BJ (cell line): ENCODE measurements at regions not wholly inside any gene's neighbourhood (a gene's known extent, or its start where the extent isn't known, plus 50 kb on each side); places are given as distances from the start of the nearest gene placed in this dataset.
"Not testable (repeated sequence)": the region's sequence is repeated elsewhere in the genome, so short reads cannot be mapped to it uniquely, and the experiment has no call there.

Experiments used
- CTCF ChIA-PET: fragments of 350-600 bp; formaldehyde crosslinking; extraction: SDS; loops from one replicate; lab custom pipeline; 2021; ENCODE audit warnings: antibody characterized with exemption, inconsistent platforms; lab: Yijun Ruan, JAX
- POLR2A ChIA-PET: fragments of 300-600 bp; sonication (Branson Sonifier 250); formaldehyde crosslinking; extraction: SDS; loops from one replicate; lab custom pipeline; 2021; ENCODE audit warnings: antibody characterized with exemption; lab: Charles Lee
- DNase-seq: peaks from one replicate; pipeline ENCODE4 v3.0.0-alpha.2; 2011; ENCODE audit warnings: low read depth
- H3K27me3 ChIP-seq: 2 replicates; pipeline ENCODE4 v1.6.0; 2011; ENCODE audit warnings: low read length; ENCODE audit not compliant: control insufficient read depth, insufficient read depth
- H3K36me3 ChIP-seq: 2 replicates; pipeline ENCODE4 v1.5.1; 2011; ENCODE audit warnings: low read length; ENCODE audit not compliant: control insufficient read depth, insufficient read depth
- H3K4me3 ChIP-seq: 2 replicates; pipeline ENCODE4 v1.5.1; 2011; ENCODE audit warnings: low read depth, mild to moderate bottlenecking, control low read depth, low read length
- CTCF ChIP-seq: IDR thresholded peaks from 2 replicates; pipeline ENCODE4 v1.5.1; 2011; ENCODE audit warnings: low read depth, mild to moderate bottlenecking, control low read depth, inconsistent platforms, low read length, moderate library complexity; ENCODE audit not compliant: insufficient read depth

DNA sequence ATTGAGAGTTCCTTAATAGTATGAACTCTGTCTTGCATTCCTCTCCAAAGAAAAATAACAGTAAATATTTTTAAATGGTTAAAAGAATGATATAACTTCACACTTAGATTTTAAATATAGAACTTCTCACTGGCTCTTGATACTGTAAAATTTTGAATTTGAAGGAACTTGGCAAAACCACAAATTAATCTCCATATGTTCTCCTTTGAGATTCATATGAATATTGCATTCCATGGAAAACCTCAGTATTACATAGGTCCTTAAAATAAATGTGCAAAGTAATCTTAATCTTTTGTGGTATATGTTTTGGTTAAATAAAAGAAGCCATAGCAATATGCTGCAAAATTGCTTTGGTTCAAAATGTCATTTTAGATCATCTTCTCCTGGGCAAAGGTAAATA is 1137.6 kb upstream of the LRRTM3 start:
- no peak for DNase-seq
- CTCF ChIA-PET: no interaction called here
- no peak overlapping the region for H3K4me3 ChIP-seq
- no peaks in the 10 kb centered on the region for H3K36me3 ChIP-seq
- POLR2A ChIA-PET: no interaction called here
- no peak for TF ChIP-seq CTCF
- no peaks in the 10 kb centered on the region for H3K27me3 ChIP-seq

DNA sequence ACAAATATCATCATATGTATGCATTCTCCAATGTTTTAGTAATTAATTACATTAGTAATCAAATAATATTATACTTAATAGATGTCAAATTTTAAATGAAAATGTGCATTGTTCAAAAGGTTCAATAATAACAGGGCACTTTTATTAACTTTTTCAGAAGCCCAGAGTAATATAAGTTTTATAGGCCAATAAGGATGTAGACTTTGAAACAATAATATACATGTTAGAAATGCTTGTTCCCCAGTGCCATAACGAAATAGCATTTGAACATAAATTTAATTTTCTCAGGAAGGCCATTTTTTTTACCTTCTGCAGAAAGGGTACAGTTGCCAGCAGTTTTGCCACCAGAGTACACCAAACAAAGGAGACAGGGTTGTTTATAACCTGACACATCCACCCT is 1133.9 kb upstream of the LRRTM3 start:
- DNase-seq: no peak
- Histone ChIP-seq H3K27me3 (no peaks in the 10 kb centered on the region), H3K4me3 (no peak overlapping the region), H3K36me3 (no peaks in the 10 kb centered on the region)
- ChIA-PET CTCF (no interaction called here), POLR2A (no interaction called here)
- TF ChIP-seq CTCF: no peak

DNA sequence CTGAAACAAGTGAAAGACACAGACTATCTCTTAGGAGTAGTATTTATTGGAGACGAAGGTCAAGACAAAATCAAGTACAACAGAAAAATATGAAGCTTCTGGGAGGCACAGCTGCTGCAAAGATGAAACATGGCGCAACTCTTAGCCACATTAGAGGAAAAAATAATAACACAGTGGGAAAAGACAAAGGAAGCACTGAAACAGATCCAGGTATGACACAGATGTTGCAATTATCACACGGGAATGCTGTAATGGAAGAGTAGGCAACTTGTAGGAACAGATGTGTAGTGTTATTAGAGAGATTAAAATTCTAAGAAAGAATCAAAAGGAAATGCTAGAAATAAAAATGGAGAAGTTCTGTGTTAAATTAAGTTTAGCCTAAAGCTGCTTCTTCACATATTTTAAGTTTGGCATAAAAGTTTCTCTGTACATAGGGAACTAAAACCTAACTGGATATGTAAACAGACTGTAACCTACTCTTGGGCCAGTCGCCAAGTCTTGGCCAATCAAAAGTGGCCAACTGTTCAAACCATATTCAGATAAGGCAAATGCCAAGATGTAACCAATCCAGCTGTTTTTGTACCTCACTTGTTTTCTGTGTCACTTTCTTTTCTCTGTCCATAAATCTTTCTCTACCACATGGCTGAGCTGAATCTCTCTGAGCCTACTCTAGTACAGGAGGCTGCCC is 1132.0 kb upstream of the LRRTM3 start:
- H3K4me3 ChIP-seq: no peak overlapping the region
- POLR2A ChIA-PET: no interaction called here
- TF ChIP-seq CTCF: no peak
- CTCF ChIA-PET: no interaction called here
- no peaks in the 10 kb centered on the region for H3K27me3 ChIP-seq
- no peaks in the 10 kb centered on the region for H3K36me3 ChIP-seq
- DNase-seq: no peak

- H3K36me3 ChIP-seq, H3K4me3 ChIP-seq, DNase-seq, POLR2A ChIA-PET, H3K27me3 ChIP-seq, CTCF ChIA-PET: not testable (repeated sequence)
Observed at GRCh38 chr10:65794861-65795260, 1131.0 kb upstream of the LRRTM3 start.

- CTCF ChIA-PET: no interaction called here
- POLR2A ChIA-PET: no interaction called here
Observed at GRCh38 chr10:65796472-65796871, 1129.4 kb upstream of the LRRTM3 start.

More at GRCh38 chr10:65796472-65796871, 1129.4 kb upstream of the LRRTM3 start:
- no peak for DNase-seq
- no peak for TF ChIP-seq CTCF
- no peak overlapping the region for H3K4me3 ChIP-seq
- H3K36me3 ChIP-seq: no peaks in the 10 kb centered on the region
- H3K27me3 ChIP-seq: no peaks in the 10 kb centered on the region
